Spleen (tissue), 11 donors: ENCODE measurements at regions not wholly inside any gene's neighbourhood (a gene's known extent, or its start where the extent isn't known, plus 50 kb on each side); places are given as distances from the start of the nearest gene placed in this dataset.

Source experiments
- DNase-seq: peaks from one replicate; pipeline ENCODE4 v3.0.0-alpha.2; 2020
- H3K27ac ChIP-seq, 8 donors: fragments of 200-600 bp; sonication (generic) in 7 of 8; 1 replicate in 4 of 8; 2 replicates in 4 of 8; pipeline versions ENCODE4 v1.5.0 to v1.8.0; 2016 to 2021; ENCODE audit warnings: inconsistent platforms in 4 of 8, mild to moderate bottlenecking in 4 of 8, moderate library complexity in 1 of 8
- H3K27me3 ChIP-seq, 7 donors: fragments of 200-600 bp; sonication (generic) in 6 of 7; replicated peaks in 1 of 7; 1 replicate in 4 of 7; 2 replicates in 3 of 7; pipeline versions ENCODE4 v1.5.0 to v1.8.0; 2016 to 2021; ENCODE audit warnings: inconsistent platforms in 3 of 7, mild to moderate bottlenecking in 1 of 7
- H3K36me3 ChIP-seq, 6 donors: fragments of 200-600 bp; sonication (generic) in 5 of 6; 1 replicate in 4 of 6; 2 replicates in 2 of 6; pipeline versions ENCODE4 v1.5.0 to v1.8.0; 2016 to 2021; ENCODE audit warnings: inconsistent platforms in 2 of 6
- H3K4me1 ChIP-seq, 6 donors: fragments of 200-600 bp; sonication (generic) in 5 of 6; 1 replicate in 3 of 6; 2 replicates in 3 of 6; pipeline versions ENCODE4 v1.5.0 to v1.8.0; 2016 to 2021; ENCODE audit warnings: inconsistent platforms in 3 of 6
- H3K4me3 ChIP-seq, 8 donors: fragments of 200-600 bp; sonication (generic) in 7 of 8; 1 replicate in 4 of 8; 2 replicates in 4 of 8; pipeline versions ENCODE4 v1.5.0 to v1.8.0; 2016 to 2021; ENCODE audit warnings: inconsistent platforms in 4 of 8, mild to moderate bottlenecking in 4 of 8, moderate library complexity in 2 of 8
- H3K9me3 ChIP-seq, 8 donors: fragments of 200-600 bp; sonication (generic) in 7 of 8; 1 replicate in 4 of 8; 2 replicates in 4 of 8; pipeline versions ENCODE4 v1.5.0 to v1.8.0; 2016 to 2021; ENCODE audit warnings: inconsistent platforms in 4 of 8
- POLR2A ChIP-seq, 3 donors: fragments of 450-650 bp; IDR thresholded peaks; one replicate each; pipeline ENCODE4 v1.5.1; 2017; ENCODE audit warnings: antibody characterized with exemption in 3 of 3, mild to moderate bottlenecking in 1 of 3
- POLR2AphosphoS5 ChIP-seq, 3 donors: sonication (generic); formaldehyde crosslinking; IDR thresholded peaks; one replicate each; pipeline ENCODE4 v1.5.1; 2017; ENCODE audit warnings: antibody characterized with exemption in 3 of 3
- WGBS, 5 donors: extraction: QIAGEN DNeasy Blood & Tissue Kit in 3 of 5; methylation state at CpG; one replicate each; pipeline versions ENCODE4 v1.1.5 to v1.1.7; 2013 to 2018; 5-methylcytosine and 5-hydroxymethylcytosine counted together
- intact Hi-C: fragments of 100-400 bp; cut with DNase I; formaldehyde crosslinking; loops from one replicate; pipeline ENCODE4 v1.15.0; 2023; ENCODE audit warnings: low total_unique reads
- TF ChIP-seq, protein P1 (sequence below), 11 experiments: fragments of 200-600 bp in 7 of 11; fragments of 450-650 bp in 4 of 11; sonication (generic) in 4 of 11; IDR thresholded peaks in 8 of 11; conservative IDR thresholded peaks in 3 of 11; 1 replicate in 7 of 11; 2 replicates in 4 of 11; pipeline versions ENCODE4 v1.4.0 to v1.8.0; 2016 to 2021; ENCODE audit warnings: antibody characterized with exemption in 11 of 11, inconsistent platforms in 4 of 11, mild to moderate bottlenecking in 1 of 11
- donor health status: healthy with polysubstance abuse.
- donor health status: DM: no; HTN: no; CAD: no; lungs with moderate emphysema.
- donor health status: DM: no; HTN: no; CAD: no.
- donor health status: Bipolar disorder and iron deficiency.
- donor health status: healthy.
- donor health status: DM: no; HTN: no; CAD: no.
- donor health status: DM: yes; HTN: yes; CAD: no.

DNA sequence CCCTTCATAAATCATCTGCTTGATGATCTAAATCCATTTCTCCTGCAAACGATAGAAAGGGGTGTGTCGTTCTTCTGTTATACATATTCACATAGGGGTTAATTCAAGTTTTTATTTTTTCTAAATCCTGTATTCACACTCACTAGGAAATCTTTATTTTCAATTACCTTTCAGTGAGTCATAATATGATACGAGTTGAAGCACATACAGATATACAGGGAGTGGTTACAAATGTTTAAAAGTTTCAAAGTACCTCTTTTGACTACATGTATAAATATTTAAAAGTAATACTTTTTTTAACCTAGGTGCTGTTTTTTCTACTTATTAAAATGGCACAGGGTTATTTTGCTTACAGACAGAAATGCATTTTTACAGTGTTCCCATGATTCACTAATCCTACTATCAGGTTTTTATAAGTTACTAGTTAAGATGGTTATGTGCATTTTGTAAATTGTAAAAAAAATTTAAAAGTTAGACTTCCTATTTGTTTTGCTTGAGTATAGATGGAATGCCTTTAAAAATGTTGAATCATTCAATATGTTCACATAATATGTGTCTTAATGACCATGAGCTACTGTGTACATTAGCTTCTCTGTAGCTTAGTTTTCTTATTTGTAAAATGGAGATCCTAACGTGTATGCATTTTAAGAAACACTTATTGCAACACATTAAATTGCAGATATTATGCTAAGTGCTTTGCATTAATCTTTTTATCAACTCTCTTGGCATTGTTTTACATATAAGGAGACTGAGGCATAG is 1378.1 kb downstream of the DSC3 start:
- intact Hi-C loops = no loop called here

DNA sequence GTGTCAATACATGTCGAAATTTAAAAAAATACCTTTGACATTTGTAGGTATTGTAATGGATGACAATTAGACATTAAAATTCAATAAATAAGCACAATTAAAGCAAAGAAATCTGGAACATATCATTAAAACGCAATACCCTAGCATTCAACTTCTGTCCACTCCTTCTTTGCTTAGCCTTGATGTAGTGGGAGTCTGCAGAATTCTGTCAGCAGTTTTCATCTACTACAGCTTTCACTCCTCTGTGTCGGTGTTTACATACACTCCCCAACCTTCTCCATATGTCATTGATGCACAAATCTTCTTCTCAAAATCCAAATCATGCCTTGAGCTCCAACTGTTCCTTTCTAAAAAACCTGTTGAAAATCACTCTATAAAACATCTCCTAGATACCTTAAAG is 1380.6 kb downstream of the DSC3 start:
- TF ChIP-seq POLR2AphosphoS5 (IDR thresholded peaks at IDR 0.05) (no peak), POLR2A (IDR thresholded peaks at IDR 0.05) (no peak)
- TF ChIP-seq, protein P1, sequence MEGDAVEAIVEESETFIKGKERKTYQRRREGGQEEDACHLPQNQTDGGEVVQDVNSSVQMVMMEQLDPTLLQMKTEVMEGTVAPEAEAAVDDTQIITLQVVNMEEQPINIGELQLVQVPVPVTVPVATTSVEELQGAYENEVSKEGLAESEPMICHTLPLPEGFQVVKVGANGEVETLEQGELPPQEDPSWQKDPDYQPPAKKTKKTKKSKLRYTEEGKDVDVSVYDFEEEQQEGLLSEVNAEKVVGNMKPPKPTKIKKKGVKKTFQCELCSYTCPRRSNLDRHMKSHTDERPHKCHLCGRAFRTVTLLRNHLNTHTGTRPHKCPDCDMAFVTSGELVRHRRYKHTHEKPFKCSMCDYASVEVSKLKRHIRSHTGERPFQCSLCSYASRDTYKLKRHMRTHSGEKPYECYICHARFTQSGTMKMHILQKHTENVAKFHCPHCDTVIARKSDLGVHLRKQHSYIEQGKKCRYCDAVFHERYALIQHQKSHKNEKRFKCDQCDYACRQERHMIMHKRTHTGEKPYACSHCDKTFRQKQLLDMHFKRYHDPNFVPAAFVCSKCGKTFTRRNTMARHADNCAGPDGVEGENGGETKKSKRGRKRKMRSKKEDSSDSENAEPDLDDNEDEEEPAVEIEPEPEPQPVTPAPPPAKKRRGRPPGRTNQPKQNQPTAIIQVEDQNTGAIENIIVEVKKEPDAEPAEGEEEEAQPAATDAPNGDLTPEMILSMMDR (IDR thresholded peaks at IDR 0.05 in 8 of 11, conservative IDR thresholded peaks at IDR 0.05 in 3 of 11) = no peak
- H3K36me3 ChIP-seq = no peaks in the 10 kb centered on the region
- H3K4me1 ChIP-seq = no peaks in the 10 kb centered on the region
- H3K27ac ChIP-seq = no peak overlapping the region
- intact Hi-C loops = no loop called here
- WGBS, 5 donors = 62 to 81% (median 75%) methylated on average over 3 of the region's 3 CpGs
- no peak for DNase-seq
- H3K9me3 ChIP-seq = peaks cover 0 to 11% (median 6%) of the 10 kb centered on the region in 8 donors
- H3K27me3 ChIP-seq = no peaks in the 10 kb centered on the region
- H3K4me3 ChIP-seq = no peak overlapping the region

More for the DNA sequence above, 1378.1 kb downstream of the DSC3 start:
- no peak for DNase-seq
- 20 to 45% (median 33%) methylated on average over 4 of the region's 4 CpGs for WGBS, 5 donors
- TF ChIP-seq POLR2AphosphoS5 (IDR thresholded peaks at IDR 0.05) = no peak
- TF ChIP-seq POLR2A (IDR thresholded peaks at IDR 0.05) = no peak
- TF ChIP-seq, protein P1 (IDR thresholded peaks at IDR 0.05 in 8 of 11, conservative IDR thresholded peaks at IDR 0.05 in 3 of 11) = no peak
- no peaks in the 10 kb centered on the region for H3K36me3 ChIP-seq
- no peak overlapping the region for H3K4me3 ChIP-seq
- no peaks in the 10 kb centered on the region for H3K4me1 ChIP-seq
- no peak overlapping the region for H3K27ac ChIP-seq
- peaks cover 0 to 11% (median 4%) of the 10 kb centered on the region in 8 donors for H3K9me3 ChIP-seq
- H3K27me3 ChIP-seq = no peaks in the 10 kb centered on the region

DNA sequence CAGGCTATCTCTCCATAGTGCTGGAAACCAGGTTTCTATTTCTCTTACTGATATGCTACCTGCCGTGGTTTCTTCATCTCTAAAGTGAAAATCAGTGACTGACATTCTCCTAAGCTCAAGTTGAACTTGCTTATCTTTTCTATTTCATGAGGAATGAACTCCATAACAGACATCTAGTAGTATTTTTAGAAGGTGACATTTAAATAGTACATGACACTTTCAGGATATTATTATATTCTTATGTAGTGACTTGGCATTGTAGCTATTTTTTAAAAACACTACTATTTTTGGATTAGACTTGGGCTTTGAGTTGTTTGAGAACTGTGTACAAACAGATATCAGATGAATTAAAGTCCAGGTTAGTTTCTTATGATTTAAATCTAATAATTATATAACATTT is 1381.8 kb downstream of the DSC3 start:
- Histone ChIP-seq H3K4me3 (no peak overlapping the region), H3K27ac (no peak overlapping the region), H3K27me3 (no peaks in the 10 kb centered on the region), H3K9me3 (peaks cover 0 to 6% (median 0%) of the 10 kb centered on the region in 8 donors), H3K4me1 (no peaks in the 10 kb centered on the region), H3K36me3 (no peaks in the 10 kb centered on the region)
- DNase-seq = no peak
- intact Hi-C loops = no loop called here
- TF ChIP-seq POLR2AphosphoS5 (IDR thresholded peaks at IDR 0.05) = no peak
- TF ChIP-seq, protein P1 (IDR thresholded peaks at IDR 0.05 in 8 of 11, conservative IDR thresholded peaks at IDR 0.05 in 3 of 11) = no peak
- TF ChIP-seq POLR2A (IDR thresholded peaks at IDR 0.05) = no peak
- WGBS, 5 donors = 68 to 84% (median 78%) methylated on average over 1 of the region's 1 CpG

DNA sequence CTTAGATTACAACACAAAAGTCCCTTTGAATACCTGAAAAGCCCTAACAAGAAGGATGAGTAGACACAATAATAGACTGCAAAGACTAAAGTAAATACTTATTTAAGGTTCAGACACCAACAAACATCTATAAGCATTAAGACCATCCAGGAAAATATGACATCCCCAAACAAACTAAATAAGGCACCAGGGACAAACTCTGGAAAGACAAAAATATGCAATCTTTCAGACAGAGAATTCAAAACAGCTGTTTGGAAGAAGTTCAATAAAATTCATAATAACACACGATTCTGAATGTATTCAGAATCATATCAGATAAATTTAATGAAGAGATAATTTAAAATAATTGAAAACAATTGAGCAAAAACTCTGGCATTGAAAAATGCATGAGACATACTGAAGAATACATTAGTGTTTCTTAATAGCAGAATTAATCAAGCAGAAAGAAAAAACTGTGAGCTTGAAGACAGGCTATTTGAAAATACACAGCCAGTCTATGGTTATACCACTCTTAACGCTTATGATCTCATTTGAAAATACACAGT is 1388.8 kb downstream of the DSC3 start:
- no peaks in the 10 kb centered on the region for H3K36me3 ChIP-seq
- H3K4me1 ChIP-seq = no peaks in the 10 kb centered on the region
- intact Hi-C loops = no loop called here
- 67 to 85% (median 77%) methylated on average over 2 of the region's 2 CpGs for WGBS, 5 donors
- no peak overlapping the region for H3K4me3 ChIP-seq
- no peak for DNase-seq
- H3K9me3 ChIP-seq = peaks cover 0 to 27% (median 0%) of the 10 kb centered on the region in 8 donors
- no peak overlapping the region for H3K27ac ChIP-seq
- no peaks in the 10 kb centered on the region for H3K27me3 ChIP-seq
- TF ChIP-seq, protein P1 (IDR thresholded peaks at IDR 0.05 in 8 of 11, conservative IDR thresholded peaks at IDR 0.05 in 3 of 11) = no peak
- no peak for TF ChIP-seq POLR2AphosphoS5 (IDR thresholded peaks at IDR 0.05)
- no peak for TF ChIP-seq POLR2A (IDR thresholded peaks at IDR 0.05)
